ENCODE measurements at regions not wholly inside any gene's neighbourhood (a gene's known extent, or its start where the extent isn't known, plus 50 kb on each side); places are given as distances from the start of the nearest gene placed in this dataset.
A peak's percentile ranks its signal among the peaks of the same experiment; 100 is the strongest.

- H3K27ac ChIP-seq = no peak overlapping the region
- H3K27me3 ChIP-seq (ENCODE audit: insufficient read depth, low read depth, severe bottlenecking) = no peaks in the 10 kb centered on the region
- H3K9me3 ChIP-seq (ENCODE audit: severe bottlenecking) = no peaks in the 10 kb centered on the region
- TF ChIP-seq CTCF (IDR thresholded peaks at IDR 0.05; ENCODE audit: low read depth, low read length) = peak; percentile 27; the same call in 1 of the 2 replicates
- no peak overlapping the region for H3K4me3 ChIP-seq (ENCODE audit: low read depth, low read length)
- no peak for DNase-seq
- no peaks in the 10 kb centered on the region for H3K36me3 ChIP-seq
These were observed 182.4 kb upstream of the ARSJ start for GRCh38 chr4:114161809-114162208.

GRCh38 chr4:114163051-114163450, 183.6 kb upstream of the ARSJ start:
- no peaks in the 10 kb centered on the region for H3K27me3 ChIP-seq (ENCODE audit: insufficient read depth, low read depth, severe bottlenecking)
- no peak overlapping the region for H3K27ac ChIP-seq
- H3K36me3 ChIP-seq = no peaks in the 10 kb centered on the region
- no peak overlapping the region for H3K4me3 ChIP-seq (ENCODE audit: low read depth, low read length)
- TF ChIP-seq CTCF (IDR thresholded peaks at IDR 0.05; ENCODE audit: low read depth, low read length) = no peak
- DNase-seq = no peak
- H3K9me3 ChIP-seq (ENCODE audit: severe bottlenecking) = no peaks in the 10 kb centered on the region

- no peak for DNase-seq
- H3K27ac ChIP-seq = no peak overlapping the region
- H3K36me3 ChIP-seq = no peaks in the 10 kb centered on the region
- no peaks in the 10 kb centered on the region for H3K9me3 ChIP-seq (ENCODE audit: severe bottlenecking)
- no peak for TF ChIP-seq CTCF (IDR thresholded peaks at IDR 0.05; ENCODE audit: low read depth, low read length)
- no peak overlapping the region for H3K4me3 ChIP-seq (ENCODE audit: low read depth, low read length)
- no peaks in the 10 kb centered on the region for H3K27me3 ChIP-seq (ENCODE audit: insufficient read depth, low read depth, severe bottlenecking)
These were observed 194.5 kb upstream of the ARSJ start for GRCh38 chr4:114173968-114174367.

GRCh38 chr4:114177628-114178027, 198.2 kb upstream of the ARSJ start:
- no peaks in the 10 kb centered on the region for H3K27me3 ChIP-seq (ENCODE audit: insufficient read depth, low read depth, severe bottlenecking)
- no peak for DNase-seq
- no peak for TF ChIP-seq CTCF (IDR thresholded peaks at IDR 0.05; ENCODE audit: low read depth, low read length)
- H3K9me3 ChIP-seq (ENCODE audit: severe bottlenecking) = no peaks in the 10 kb centered on the region
- no peaks in the 10 kb centered on the region for H3K36me3 ChIP-seq
- no peak overlapping the region for H3K27ac ChIP-seq
- H3K4me3 ChIP-seq (ENCODE audit: low read depth, low read length) = no peak overlapping the region

GRCh38 chr4:114178392-114178791, 198.9 kb upstream of the ARSJ start:
- Histone ChIP-seq H3K27ac (no peak overlapping the region), H3K36me3 (no peaks in the 10 kb centered on the region), H3K27me3 (ENCODE audit: insufficient read depth, low read depth, severe bottlenecking) (no peaks in the 10 kb centered on the region), H3K4me3 (ENCODE audit: low read depth, low read length) (no peak overlapping the region), H3K9me3 (ENCODE audit: severe bottlenecking) (no peaks in the 10 kb centered on the region)
- no peak for DNase-seq
- TF ChIP-seq CTCF (IDR thresholded peaks at IDR 0.05; ENCODE audit: low read depth, low read length) = no peak

GRCh38 chr4:114180481-114180880, 201.0 kb upstream of the ARSJ start:
- Histone ChIP-seq H3K36me3 (no peaks in the 10 kb centered on the region), H3K27ac (no peak overlapping the region), H3K9me3 (ENCODE audit: severe bottlenecking) (no peaks in the 10 kb centered on the region), H3K27me3 (ENCODE audit: insufficient read depth, low read depth, severe bottlenecking) (no peaks in the 10 kb centered on the region), H3K4me3 (ENCODE audit: low read depth, low read length) (no peak overlapping the region)
- peak; percentile 81 for TF ChIP-seq CTCF (IDR thresholded peaks at IDR 0.05; ENCODE audit: low read depth, low read length)
- peak; percentile 69 for DNase-seq

All from WERI-Rb-1 (cell line).